ENCODE measurements at regions not wholly inside any gene's neighbourhood (a gene's known extent, or its start where the extent isn't known, plus 50 kb on each side); places are given as distances from the start of the nearest gene placed in this dataset.

DNA sequence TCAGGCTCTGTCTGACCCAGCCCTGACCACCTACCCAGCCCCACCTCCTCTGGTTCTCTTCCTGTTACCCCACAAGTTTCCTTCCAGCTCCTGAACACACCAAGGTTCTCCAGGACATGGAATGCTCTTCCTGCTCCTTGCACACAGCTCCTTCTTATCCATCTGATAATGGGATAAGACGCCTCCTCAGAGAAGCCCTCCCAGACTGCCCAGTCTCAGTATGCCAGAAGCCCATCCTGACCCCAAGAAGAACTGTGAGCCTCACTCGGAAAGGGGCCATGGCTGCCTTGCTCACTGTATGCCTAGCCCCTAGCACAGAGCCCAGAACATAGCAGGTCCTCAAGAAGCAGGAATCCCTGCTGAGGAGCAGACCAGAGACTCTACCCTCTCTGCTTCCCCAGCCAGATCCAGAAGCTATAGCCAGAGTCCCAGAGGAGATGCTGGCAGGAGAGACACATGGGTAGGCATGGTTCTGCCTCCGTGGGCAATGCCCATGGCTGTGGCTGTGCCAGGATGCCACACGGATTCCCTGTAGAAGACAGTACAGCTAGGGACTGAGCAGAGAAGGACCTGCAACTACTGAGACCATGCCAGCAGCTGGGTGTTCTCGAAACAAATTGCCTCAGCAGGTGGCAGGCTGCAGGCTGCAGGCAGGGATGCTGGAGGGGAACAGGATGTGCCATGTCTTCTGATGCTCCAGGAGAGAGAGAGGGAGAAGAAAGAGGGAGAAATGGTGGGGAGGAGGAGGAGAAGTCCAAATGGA lies 74.0 kb upstream of the LINGO1 start:
- H3K4me3 ChIP-seq (ENCODE audit: low read depth, low read length): no peak overlapping the region
- TF ChIP-seq, protein P1, sequence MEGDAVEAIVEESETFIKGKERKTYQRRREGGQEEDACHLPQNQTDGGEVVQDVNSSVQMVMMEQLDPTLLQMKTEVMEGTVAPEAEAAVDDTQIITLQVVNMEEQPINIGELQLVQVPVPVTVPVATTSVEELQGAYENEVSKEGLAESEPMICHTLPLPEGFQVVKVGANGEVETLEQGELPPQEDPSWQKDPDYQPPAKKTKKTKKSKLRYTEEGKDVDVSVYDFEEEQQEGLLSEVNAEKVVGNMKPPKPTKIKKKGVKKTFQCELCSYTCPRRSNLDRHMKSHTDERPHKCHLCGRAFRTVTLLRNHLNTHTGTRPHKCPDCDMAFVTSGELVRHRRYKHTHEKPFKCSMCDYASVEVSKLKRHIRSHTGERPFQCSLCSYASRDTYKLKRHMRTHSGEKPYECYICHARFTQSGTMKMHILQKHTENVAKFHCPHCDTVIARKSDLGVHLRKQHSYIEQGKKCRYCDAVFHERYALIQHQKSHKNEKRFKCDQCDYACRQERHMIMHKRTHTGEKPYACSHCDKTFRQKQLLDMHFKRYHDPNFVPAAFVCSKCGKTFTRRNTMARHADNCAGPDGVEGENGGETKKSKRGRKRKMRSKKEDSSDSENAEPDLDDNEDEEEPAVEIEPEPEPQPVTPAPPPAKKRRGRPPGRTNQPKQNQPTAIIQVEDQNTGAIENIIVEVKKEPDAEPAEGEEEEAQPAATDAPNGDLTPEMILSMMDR (IDR thresholded peaks at IDR 0.05; ENCODE audit: borderline replicate concordance, insufficient read depth, low read depth, low read length): no peak

DNA sequence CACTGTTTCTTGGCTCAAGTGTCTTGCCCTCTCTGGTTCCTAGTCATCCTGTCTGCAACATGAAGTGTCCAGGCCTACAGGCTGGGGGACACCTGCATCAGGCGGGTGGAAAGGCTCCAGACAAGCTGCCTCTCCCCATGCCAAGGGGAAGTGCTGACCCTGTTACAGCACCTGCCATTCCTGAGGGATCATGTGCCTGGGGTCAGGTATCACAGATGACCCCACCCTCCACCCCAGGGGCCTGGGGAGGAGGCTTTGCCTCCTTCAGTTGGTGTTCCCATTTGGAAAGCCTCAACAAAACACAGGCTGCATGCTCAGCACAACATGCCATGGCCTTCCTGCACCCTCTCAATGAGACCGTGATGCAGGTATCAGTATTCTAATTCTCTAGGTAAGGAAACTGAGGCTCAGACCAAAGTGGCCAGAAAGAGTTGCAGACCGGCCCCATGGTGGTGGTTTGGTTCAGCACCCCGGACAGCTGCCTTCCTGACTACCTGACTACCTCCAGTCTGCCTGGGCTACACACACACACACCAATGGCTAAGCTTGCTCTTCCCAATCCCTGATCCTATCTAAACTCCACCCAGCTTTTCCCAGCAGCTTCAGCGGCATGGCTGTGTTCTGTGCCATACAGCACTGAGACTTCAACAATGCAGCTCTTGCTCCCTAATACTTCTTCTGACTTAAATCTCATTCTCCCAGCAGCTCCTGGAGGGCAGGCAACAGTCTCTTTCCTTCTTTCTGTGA lies 69.7 kb upstream of the LINGO1 start:
- H3K4me3 ChIP-seq (ENCODE audit: low read depth, low read length): no peak overlapping the region
- TF ChIP-seq, protein P1 (IDR thresholded peaks at IDR 0.05; ENCODE audit: borderline replicate concordance, insufficient read depth, low read depth, low read length): no peak

DNA sequence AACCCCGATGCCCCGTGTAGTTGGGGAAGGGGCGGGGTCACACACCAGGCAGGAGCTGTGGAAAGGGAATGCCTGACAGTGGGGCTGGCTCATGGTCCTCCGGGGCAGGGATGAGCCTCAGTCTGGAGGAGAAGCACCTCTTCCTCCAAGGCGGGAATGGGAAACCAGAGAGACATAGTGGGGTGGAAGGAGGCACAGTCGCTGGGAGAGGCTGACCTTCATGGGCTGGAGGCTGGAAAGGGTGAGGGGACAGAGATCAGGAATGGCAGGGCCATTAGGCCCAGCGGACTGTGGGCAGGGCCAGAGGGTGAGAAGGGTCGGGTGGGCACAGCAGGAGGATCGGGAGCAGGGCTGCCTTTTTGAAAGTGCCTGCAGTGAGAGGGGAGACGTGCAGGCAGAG lies 65.8 kb upstream of the LINGO1 start:
- H3K4me3 ChIP-seq (ENCODE audit: low read depth, low read length): no peak overlapping the region
- TF ChIP-seq, protein P1 (IDR thresholded peaks at IDR 0.05; ENCODE audit: borderline replicate concordance, insufficient read depth, low read depth, low read length): no peak

DNA sequence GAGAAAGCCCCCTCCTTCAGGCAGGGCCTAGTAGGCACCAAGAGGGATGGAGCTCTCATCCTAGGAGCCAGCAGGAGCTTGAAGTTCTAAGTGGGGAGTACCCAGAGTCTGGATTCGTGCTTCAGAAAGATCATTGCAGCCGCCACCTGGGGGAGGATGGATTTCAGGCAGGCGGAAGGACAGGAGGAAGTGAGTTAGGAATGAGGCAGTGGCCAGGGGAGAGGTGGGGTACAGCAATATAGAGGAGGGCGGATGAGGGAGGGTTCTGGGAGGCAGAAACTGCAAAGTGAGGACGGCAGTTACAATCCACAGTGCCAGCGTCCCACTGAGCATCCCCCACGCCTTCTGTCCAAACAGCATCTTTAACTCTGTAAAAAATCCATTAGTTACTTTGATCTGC lies 65.2 kb upstream of the LINGO1 start:
- TF ChIP-seq, protein P1 (IDR thresholded peaks at IDR 0.05; ENCODE audit: borderline replicate concordance, insufficient read depth, low read depth, low read length): no peak
- no peak overlapping the region for H3K4me3 ChIP-seq (ENCODE audit: low read depth, low read length)

DNA sequence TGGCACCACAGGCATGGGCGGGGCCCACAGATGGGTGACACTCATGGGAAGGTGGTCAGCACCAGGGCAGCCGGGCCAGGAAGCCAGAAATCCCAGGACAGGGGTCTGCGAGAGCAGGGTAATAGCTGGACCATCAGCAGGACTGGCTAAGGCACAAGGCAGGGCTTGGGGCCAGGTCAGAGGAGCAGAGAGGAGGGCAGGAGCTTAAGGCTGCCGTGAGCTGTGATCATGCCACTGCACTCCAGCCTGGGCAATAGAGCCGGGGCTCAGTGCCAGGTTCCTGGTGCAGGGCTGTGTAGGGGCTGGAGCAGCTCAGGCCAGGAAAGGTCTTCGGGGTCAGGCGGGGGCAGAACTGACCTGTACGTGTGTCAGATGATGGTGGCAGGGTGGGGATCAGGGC lies 64.2 kb upstream of the LINGO1 start:
- TF ChIP-seq, protein P1 (IDR thresholded peaks at IDR 0.05; ENCODE audit: borderline replicate concordance, insufficient read depth, low read depth, low read length): no peak
- no peak overlapping the region for H3K4me3 ChIP-seq (ENCODE audit: low read depth, low read length)

DNA sequence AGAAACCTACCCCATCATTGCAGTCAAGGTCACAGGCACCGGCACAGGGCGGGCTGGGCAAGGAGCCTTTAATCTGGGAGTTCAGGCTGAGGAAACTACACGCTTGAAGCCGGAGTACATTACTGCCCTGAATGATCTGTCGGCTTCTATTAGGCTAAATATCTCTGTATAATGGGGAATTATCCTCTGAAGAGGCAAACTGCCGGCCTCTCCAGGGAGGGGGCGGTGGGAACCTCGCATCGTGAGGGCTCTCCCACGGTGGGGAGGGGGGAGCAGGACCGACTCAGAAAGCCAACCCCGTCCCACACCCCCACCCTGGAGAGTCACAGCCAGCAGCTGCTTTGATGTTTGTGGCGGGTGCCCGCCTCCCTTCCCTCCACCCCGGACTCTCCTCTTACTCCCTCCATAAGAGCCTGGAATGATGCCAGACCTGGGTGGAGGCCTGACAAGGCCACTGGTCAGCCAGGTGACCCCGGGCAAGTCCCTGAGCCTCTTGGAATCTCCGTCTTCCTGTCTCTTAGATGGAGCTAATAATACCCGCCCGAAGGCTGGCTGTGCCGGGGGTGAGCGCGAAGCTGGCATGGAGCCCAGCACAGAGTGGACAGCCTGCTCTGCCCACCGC lies 63.4 kb upstream of the LINGO1 start:
- no peak overlapping the region for H3K4me3 ChIP-seq (ENCODE audit: low read depth, low read length)
- TF ChIP-seq, protein P1 (IDR thresholded peaks at IDR 0.05; ENCODE audit: borderline replicate concordance, insufficient read depth, low read depth, low read length): no peak
